ENCODE measurements at regions not wholly inside any gene's neighbourhood (a gene's known extent, or its start where the extent isn't known, plus 50 kb on each side); places are given as distances from the start of the nearest gene placed in this dataset.

GRCh38 chr3:117661818-117662095 is 952.2 kb downstream of the TUSC7 start:
- no peak for DNase-seq (ENCODE audit: low read depth)

GRCh38 chr3:117665296-117665695 is 955.7 kb downstream of the TUSC7 start:
- no peak for DNase-seq (ENCODE audit: low read depth)

- DNase-seq (ENCODE audit: low read depth): no peak
Observed at GRCh38 chr3:117666325-117666724, 956.7 kb downstream of the TUSC7 start.

GRCh38 chr3:117666812-117667211 is 957.2 kb downstream of the TUSC7 start:
- DNase-seq (ENCODE audit: low read depth): no peak

- no peak for DNase-seq (ENCODE audit: low read depth)
Observed at GRCh38 chr3:117669774-117670173, 960.2 kb downstream of the TUSC7 start.

GRCh38 chr3:117671722-117672318 is 962.2 kb downstream of the TUSC7 start:
- no peak for DNase-seq (ENCODE audit: low read depth)

GRCh38 chr3:117674321-117674720 is 964.7 kb downstream of the TUSC7 start:
- no peak for DNase-seq (ENCODE audit: low read depth)

- DNase-seq (ENCODE audit: low read depth): no peak
Observed at GRCh38 chr3:117681619-117682018, 972.0 kb downstream of the TUSC7 start.

- DNase-seq (ENCODE audit: low read depth): no peak
Observed at GRCh38 chr3:117687096-117687495, 977.5 kb downstream of the TUSC7 start.

GRCh38 chr3:117688583-117688982 is 979.0 kb downstream of the TUSC7 start:
- no peak for DNase-seq (ENCODE audit: low read depth)

- DNase-seq (ENCODE audit: low read depth): no peak
Observed at GRCh38 chr3:117691526-117691925, 981.9 kb downstream of the TUSC7 start.

GRCh38 chr3:117692416-117692995 is 982.9 kb downstream of the TUSC7 start:
- DNase-seq (ENCODE audit: low read depth): no peak

GRCh38 chr3:117695321-117695720 is 985.7 kb downstream of the TUSC7 start:
- DNase-seq (ENCODE audit: low read depth): no peak

- no peak for DNase-seq (ENCODE audit: low read depth)
Observed at GRCh38 chr3:117695871-117696645, 986.5 kb downstream of the TUSC7 start.

- DNase-seq (ENCODE audit: low read depth): no peak
Observed at GRCh38 chr3:117696851-117697407, 987.4 kb downstream of the TUSC7 start.

- DNase-seq (ENCODE audit: low read depth): no peak
Observed at GRCh38 chr3:117699058-117699457, 989.5 kb downstream of the TUSC7 start.

GRCh38 chr3:117700573-117701360 is 991.2 kb downstream of the TUSC7 start:
- no peak for DNase-seq (ENCODE audit: low read depth)

- DNase-seq (ENCODE audit: low read depth): no peak
Observed at GRCh38 chr3:117705011-117705410, 995.4 kb downstream of the TUSC7 start.

- no peak for DNase-seq (ENCODE audit: low read depth)
Observed at GRCh38 chr3:117706037-117706436, 996.5 kb downstream of the TUSC7 start.

- no peak for DNase-seq (ENCODE audit: low read depth)
Observed at GRCh38 chr3:117706756-117707155, 997.2 kb downstream of the TUSC7 start.

GRCh38 chr3:117708601-117709000 is 999.0 kb downstream of the TUSC7 start:
- DNase-seq (ENCODE audit: low read depth): no peak

GRCh38 chr3:117709108-117709507 is 999.5 kb downstream of the TUSC7 start:
- DNase-seq (ENCODE audit: low read depth): no peak

GRCh38 chr3:117710501-117710900 is 1000.9 kb downstream of the TUSC7 start:
- DNase-seq (ENCODE audit: low read depth): no peak
